GM12892 (cell line): ENCODE measurements at regions not wholly inside any gene's neighbourhood (a gene's known extent, or its start where the extent isn't known, plus 50 kb on each side); places are given as distances from the start of the nearest gene placed in this dataset.

Experiments used
- POLR2A ChIP-seq: IDR thresholded peaks from 2 replicates; pipeline ENCODE4 v1.6.1; 2011; ENCODE audit warnings: low read depth, low read length, control low read depth
- POLR2AphosphoS5 ChIP-seq: IDR thresholded peaks from 2 replicates; pipeline ENCODE4 v1.6.1; 2011; ENCODE audit warnings: low read depth, low read length, control low read depth
- TAF1 ChIP-seq: IDR thresholded peaks from 2 replicates; pipeline ENCODE4 v1.6.1; 2011; ENCODE audit warnings: low read depth, mild to moderate bottlenecking, control low read depth, low read length, borderline replicate concordance

GRCh38 chr1:232106415-232106814 is 479.8 kb downstream of the DISC1 start:
- TF ChIP-seq POLR2AphosphoS5 (no peak), POLR2A (no peak), TAF1 (no peak)
